GM04503 (cell line): ENCODE measurements at regions not wholly inside any gene's neighbourhood (a gene's known extent, or its start where the extent isn't known, plus 50 kb on each side); places are given as distances from the start of the nearest gene placed in this dataset.

ENCODE experiments used
- DNase-seq: peaks from one replicate; pipeline ENCODE4 v3.0.0-alpha.2; 2012; ENCODE audit warnings: low read depth

GRCh38 chr10:78924319-78925003 lies 144.3 kb upstream of the ZMIZ1 start:
- no peak for DNase-seq

- no peak for DNase-seq
Observed at GRCh38 chr10:78925275-78925674, 143.5 kb upstream of the ZMIZ1 start.

- peak; percentile 92 for DNase-seq
Observed at GRCh38 chr10:78925800-78926319, 142.9 kb upstream of the ZMIZ1 start.

DNA sequence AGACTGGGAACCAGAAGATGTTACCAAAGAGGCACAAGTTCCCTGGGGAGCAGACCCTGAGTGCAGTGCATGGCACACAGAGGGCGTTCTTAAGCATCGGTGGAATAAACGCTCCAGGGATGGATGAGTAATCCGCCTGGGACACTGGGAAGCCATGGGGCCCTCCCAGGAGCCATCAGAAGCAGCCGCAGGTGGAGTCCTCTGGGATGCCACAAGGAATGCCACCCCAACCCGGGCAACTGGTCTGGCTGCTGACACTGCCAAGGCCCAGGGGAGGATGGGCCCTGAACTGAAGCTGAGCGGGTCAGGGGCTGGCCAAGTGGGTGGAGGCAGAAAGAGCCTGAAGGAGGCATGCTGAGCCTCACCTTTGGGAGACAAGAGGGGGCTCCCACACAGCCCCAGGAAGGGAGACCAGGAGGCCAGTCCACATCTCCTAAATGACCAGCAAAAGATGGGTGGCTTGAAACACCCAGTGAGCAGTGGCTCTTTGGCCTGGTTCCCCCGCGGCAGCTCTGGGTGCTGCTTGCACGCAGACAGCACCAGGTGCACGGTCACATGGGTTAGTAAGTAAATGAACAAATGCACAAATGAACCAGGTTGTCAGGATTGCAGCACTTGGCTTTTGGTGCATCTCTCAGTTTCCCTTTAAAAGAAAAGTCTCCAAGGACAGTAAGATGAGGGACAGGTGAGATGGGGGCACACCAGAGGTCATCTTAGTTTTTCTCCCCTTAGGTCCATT lies 141.3 kb upstream of the ZMIZ1 start:
- DNase-seq, result no peak

- DNase-seq, result no peak
Observed at GRCh38 chr10:78928330-78928729, 140.4 kb upstream of the ZMIZ1 start.

DNA sequence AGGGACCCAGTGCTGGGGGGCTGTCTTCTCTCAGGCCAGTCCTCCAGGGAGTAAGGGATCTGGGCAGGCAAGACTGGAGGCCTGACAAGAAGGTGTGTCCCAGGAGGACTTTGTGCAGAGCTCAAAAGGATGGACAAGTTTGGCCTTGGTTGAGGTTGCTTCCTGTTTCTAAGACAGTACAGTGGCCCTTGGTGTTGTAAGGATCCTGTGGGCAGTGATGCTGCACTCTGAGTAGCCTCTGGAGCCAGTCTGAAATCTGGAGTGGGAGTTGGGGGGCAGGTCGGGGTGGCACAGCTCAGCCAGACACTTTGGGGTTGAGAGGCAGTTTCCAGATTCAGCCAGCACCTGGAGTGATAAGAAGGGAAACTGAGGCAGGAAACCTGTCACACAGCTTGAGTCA lies 139.2 kb upstream of the ZMIZ1 start:
- no peak for DNase-seq

DNA sequence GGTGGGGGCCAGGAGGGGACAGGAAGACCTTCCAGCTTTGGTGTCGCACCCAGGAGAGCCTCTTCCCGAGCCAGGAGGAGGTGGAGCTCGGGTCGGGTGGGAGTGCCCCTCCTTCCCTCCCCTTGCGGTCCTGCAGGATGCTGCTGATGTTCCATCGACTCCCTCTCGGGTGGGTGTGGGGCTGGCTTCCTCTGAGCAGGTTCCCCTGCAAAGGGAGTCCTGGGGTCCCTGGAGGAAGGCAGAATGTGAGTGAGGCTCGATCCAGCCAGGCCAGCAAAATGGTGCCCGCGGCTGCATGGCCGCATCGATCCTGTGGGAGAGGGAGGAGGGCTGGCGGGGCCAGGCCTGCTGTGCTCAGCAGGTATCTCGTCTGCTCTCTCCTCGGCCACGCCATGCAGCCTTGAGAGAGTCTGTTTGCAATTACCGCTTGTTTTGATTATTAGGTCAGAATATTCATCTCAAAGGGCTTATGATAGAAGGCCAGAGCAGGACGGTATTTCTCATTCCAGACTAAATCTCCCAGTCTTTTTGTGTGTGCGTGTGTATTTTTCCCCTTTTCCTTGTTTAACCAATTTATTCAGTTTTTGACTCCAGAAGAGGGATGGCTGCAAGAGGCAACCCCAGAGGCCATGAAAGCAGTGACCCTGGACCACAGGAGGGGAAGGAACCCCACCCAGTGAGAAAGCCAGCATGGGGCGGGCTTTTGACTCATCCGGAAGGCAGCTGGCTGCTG lies 137.3 kb upstream of the ZMIZ1 start:
- DNase-seq, result peak; percentile 83

DNA sequence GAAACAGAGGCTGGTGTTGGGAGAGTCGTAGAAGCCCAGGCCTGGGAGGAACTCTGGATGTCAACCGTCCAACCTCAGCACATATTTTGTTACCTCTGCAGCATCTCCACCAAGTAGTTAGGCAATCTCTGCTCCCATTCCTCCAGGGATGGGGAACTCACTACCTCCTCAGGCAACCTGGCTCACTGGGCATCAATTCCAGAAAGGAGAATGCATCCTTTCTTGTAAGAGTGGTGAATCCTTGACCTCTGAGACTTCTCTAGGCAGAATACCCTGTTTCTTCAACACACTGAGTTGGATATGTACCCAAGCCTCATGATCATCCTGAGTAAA lies 136.7 kb upstream of the ZMIZ1 start:
- no peak for DNase-seq

DNA sequence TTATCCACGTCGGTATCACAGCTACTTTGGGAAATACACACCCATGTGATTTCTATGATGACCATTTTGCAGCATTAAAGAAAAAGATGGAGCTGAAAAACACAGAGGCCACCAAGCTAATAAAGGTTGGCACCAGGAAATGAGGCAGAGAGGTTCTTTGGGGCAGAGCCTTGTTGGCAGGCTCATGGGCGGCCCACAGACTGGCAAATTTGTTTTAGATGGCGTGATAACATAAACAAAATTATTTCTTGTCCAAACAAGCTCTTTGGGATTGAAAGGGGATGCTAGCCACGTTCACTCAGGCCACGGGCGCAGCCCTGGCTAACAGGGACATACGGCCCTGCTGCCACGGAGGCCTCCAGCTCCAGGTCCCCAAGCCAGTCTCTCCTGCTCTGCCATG lies 135.9 kb upstream of the ZMIZ1 start:
- DNase-seq, result no peak

- no peak for DNase-seq
Observed at GRCh38 chr10:78933828-78934531, 134.8 kb upstream of the ZMIZ1 start.

- no peak for DNase-seq
Observed at GRCh38 chr10:78934532-78934898, 134.3 kb upstream of the ZMIZ1 start.

GRCh38 chr10:78934994-78935602 lies 133.7 kb upstream of the ZMIZ1 start:
- DNase-seq, result no peak

GRCh38 chr10:78935697-78936407 lies 132.9 kb upstream of the ZMIZ1 start:
- DNase-seq, result no peak

- DNase-seq, result no peak
Observed at GRCh38 chr10:78936412-78937342, 132.1 kb upstream of the ZMIZ1 start.

- DNase-seq, result no peak
Observed at GRCh38 chr10:78937393-78937792, 131.4 kb upstream of the ZMIZ1 start.

GRCh38 chr10:78937800-78938694 lies 130.7 kb upstream of the ZMIZ1 start:
- DNase-seq, result no peak

DNA sequence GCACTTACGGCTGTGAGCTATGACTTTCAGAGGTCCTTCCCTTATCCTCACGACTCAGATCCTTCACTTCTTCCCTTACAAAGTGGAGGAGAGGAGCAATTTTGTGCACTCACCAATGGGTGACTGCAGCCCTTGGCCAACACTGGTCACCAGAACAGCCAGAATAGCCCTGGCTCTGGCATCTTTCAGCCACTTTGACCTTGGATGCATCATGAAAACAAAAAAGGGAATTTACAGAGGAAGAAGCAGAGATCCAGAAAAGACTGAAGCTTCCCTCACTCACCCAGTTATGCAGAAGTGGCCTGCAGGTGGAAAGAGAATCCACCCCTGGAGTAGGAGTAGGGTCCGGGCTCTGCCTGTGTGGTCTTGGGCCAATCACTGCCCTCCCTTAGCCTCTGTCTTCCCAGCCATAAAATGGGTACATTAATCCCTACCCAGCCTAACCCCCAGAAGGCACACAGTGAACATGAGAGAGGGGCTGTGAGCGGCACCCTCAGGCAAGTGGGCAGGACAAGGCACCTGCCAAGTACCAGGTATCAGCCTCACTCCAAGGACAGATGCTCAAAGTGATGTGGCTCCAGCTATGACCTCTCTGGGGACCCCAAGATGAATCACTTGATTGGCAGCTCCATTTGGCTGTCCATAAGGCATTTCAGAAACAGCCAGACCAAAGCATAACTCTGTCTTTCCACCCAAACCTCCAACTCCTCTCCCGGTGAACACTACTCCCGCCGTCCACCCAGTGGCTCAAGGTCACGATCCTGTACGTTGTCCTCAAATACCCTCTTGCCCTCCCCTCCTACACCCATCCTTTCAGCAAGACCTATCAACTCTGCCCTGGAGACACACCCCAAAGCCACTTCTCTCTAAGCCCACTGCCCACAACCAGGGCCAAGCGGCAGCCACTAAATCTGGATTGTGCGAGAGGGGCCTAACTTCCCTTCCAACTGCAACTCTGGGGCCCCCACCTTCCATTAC lies 129.8 kb upstream of the ZMIZ1 start:
- DNase-seq, result no peak

GRCh38 chr10:78942091-78942501 lies 126.7 kb upstream of the ZMIZ1 start:
- DNase-seq, result no peak
